ENCODE measurements at regions not wholly inside any gene's neighbourhood (a gene's known extent, or its start where the extent isn't known, plus 50 kb on each side); places are given as distances from the start of the nearest gene placed in this dataset.
"Not testable (repeated sequence)": the region's sequence is repeated elsewhere in the genome, so short reads cannot be mapped to it uniquely, and the experiment has no call there.

- DNase-seq (ENCODE audit: low spot score), result not testable (repeated sequence)
These were observed 518.4 kb downstream of the TUBA3C start for GRCh38 chr13:18663222-18663621.

- not testable (repeated sequence) for DNase-seq (ENCODE audit: low spot score)
These were observed 537.9 kb downstream of the TUBA3C start for GRCh38 chr13:18643644-18644172.

- not testable (repeated sequence) for DNase-seq (ENCODE audit: low spot score)
These were observed 552.7 kb downstream of the TUBA3C start for GRCh38 chr13:18628928-18629327.

GRCh38 chr13:18628428-18628827 is 553.2 kb downstream of the TUBA3C start:
- no peak for DNase-seq (ENCODE audit: low spot score)

- DNase-seq (ENCODE audit: low spot score), result not testable (repeated sequence)
These were observed 557.6 kb downstream of the TUBA3C start for GRCh38 chr13:18624061-18624460.

GRCh38 chr13:18618442-18618841 is 563.2 kb downstream of the TUBA3C start:
- not testable (repeated sequence) for DNase-seq (ENCODE audit: low spot score)

GRCh38 chr13:18610476-18610875 is 571.1 kb downstream of the TUBA3C start:
- DNase-seq (ENCODE audit: low spot score), result not testable (repeated sequence)

- not testable (repeated sequence) for DNase-seq (ENCODE audit: low spot score)
These were observed 572.3 kb downstream of the TUBA3C start for GRCh38 chr13:18609371-18609770.

GRCh38 chr13:18608851-18609250 is 572.8 kb downstream of the TUBA3C start:
- DNase-seq (ENCODE audit: low spot score), result not testable (repeated sequence)

- DNase-seq (ENCODE audit: low spot score), result not testable (repeated sequence)
These were observed 581.3 kb downstream of the TUBA3C start for GRCh38 chr13:18600366-18600765.

GRCh38 chr13:18599791-18600211 is 581.8 kb downstream of the TUBA3C start:
- DNase-seq (ENCODE audit: low spot score), result not testable (repeated sequence)

- not testable (repeated sequence) for DNase-seq (ENCODE audit: low spot score)
These were observed 583.1 kb downstream of the TUBA3C start for GRCh38 chr13:18598543-18598942.

GRCh38 chr13:18597940-18598339 is 583.7 kb downstream of the TUBA3C start:
- DNase-seq (ENCODE audit: low spot score), result not testable (repeated sequence)

- DNase-seq (ENCODE audit: low spot score), result not testable (repeated sequence)
These were observed 604.5 kb downstream of the TUBA3C start for GRCh38 chr13:18577103-18577502.

GRCh38 chr13:18567890-18568289 is 613.7 kb downstream of the TUBA3C start:
- DNase-seq (ENCODE audit: low spot score), result not testable (repeated sequence)

Data from A172 (cell line).